ENCODE measurements at regions not wholly inside any gene's neighbourhood (a gene's known extent, or its start where the extent isn't known, plus 50 kb on each side); places are given as distances from the start of the nearest gene placed in this dataset.
"Not testable (repeated sequence)": the region's sequence is repeated elsewhere in the genome, so short reads cannot be mapped to it uniquely, and the experiment has no call there.

DNA sequence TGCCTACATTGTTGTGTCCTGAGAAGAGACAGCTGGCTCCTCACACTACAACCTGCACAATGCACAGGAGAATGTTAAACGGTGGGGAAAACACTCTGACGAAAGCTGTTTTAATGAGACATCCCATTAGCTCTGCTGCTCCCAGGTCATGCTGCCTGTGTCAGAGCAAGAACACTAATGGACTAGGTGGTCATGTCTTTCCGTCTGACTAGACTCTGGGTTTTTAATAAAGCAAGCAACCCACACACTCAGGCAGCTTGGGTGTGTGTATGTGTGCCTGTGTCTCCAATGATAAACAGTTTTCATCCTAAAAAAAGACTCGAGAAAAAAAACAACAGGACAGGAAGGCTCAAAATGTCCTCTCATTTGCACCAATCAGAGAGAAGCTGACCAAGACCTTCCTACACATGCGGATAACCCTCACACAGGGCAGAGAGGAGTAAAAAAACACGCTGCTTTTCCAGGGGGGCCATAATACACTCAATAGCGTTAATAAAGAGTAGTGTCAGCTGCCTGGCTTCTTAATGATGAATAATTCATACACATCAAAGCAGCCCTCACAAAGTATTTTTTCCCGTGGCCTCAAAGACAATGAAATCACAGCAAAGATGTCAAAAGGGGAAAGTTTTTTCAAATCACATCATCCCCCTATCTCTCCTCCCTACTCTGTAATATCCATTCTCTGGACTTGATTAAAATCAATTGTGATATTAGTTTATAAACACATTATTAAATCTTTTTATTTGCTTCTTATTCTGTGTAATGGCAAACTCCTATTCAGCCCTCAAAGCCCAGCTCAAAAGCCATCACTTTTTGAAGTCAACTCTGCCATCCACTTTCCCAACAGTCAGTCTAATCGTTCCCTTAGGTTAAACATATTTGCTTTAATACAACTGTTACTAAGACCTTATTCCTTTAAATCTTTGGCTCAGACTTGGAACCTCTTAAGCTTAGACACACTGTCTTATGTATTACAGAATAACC, 244.2 kb upstream of the CDH11 start:
- Histone ChIP-seq H3K4me3 (no peak overlapping the region), H3K4me1 (ENCODE audit: low read depth) (no peaks in the 10 kb centered on the region), H3K36me3 (ENCODE audit: low read depth) (no peaks in the 10 kb centered on the region), H3K9me3 (no peaks in the 10 kb centered on the region)
- DNase-seq (no peak), ATAC-seq (no peak)
- intact Hi-C loops (cut with DNase I, micrococcal nuclease): no loop called here
- TF ChIP-seq, protein P1, sequence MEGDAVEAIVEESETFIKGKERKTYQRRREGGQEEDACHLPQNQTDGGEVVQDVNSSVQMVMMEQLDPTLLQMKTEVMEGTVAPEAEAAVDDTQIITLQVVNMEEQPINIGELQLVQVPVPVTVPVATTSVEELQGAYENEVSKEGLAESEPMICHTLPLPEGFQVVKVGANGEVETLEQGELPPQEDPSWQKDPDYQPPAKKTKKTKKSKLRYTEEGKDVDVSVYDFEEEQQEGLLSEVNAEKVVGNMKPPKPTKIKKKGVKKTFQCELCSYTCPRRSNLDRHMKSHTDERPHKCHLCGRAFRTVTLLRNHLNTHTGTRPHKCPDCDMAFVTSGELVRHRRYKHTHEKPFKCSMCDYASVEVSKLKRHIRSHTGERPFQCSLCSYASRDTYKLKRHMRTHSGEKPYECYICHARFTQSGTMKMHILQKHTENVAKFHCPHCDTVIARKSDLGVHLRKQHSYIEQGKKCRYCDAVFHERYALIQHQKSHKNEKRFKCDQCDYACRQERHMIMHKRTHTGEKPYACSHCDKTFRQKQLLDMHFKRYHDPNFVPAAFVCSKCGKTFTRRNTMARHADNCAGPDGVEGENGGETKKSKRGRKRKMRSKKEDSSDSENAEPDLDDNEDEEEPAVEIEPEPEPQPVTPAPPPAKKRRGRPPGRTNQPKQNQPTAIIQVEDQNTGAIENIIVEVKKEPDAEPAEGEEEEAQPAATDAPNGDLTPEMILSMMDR (IDR thresholded peaks at IDR 0.05): no peak

DNA sequence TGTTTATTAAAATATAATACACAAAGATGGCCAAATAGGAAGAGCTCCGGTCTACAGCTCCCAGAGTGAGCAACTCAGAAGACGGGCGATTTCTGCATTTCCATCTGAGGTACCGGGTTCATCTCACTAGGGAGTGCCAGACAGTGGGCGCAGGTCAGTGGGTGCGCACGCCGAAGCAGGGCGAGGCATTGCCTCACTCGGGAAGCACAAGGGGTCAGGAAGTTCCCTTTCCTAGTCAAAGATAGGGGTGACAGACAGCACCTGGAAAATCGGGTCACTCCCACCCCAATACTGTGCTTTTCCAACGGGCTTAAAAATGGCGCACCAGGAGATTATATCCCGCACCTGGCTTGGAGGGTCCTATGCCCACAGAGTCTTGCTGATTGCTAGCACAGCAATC, 234.9 kb upstream of the CDH11 start:
- intact Hi-C loops (cut with DNase I, micrococcal nuclease); ATAC-seq; H3K4me1 ChIP-seq (ENCODE audit: low read depth); H3K9me3 ChIP-seq; H3K36me3 ChIP-seq (ENCODE audit: low read depth); H3K4me3 ChIP-seq; DNase-seq: not testable (repeated sequence)

DNA sequence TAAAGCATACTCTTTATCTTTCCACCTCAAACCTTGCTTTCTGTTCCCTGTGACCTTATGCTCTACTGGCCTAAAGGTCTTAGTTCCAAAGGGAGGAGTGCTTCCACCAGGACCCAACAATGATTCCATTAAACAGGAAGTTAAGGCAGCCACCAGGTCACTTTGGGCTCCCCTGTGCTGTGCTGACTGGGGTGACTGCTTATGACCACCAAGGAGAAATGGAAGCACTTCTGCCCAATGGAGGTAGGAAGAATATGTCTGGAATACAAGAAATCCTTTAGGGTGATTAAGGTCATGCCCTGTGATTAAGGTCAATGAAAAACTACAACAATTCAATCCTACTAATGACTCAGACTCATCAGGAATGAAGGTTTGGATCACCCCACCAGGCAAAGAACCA, 233.8 kb upstream of the CDH11 start:
- H3K4me1 ChIP-seq (ENCODE audit: low read depth): no peaks in the 10 kb centered on the region
- DNase-seq: no peak
- TF ChIP-seq, protein P1 (IDR thresholded peaks at IDR 0.05): no peak
- no peaks in the 10 kb centered on the region for H3K36me3 ChIP-seq (ENCODE audit: low read depth)
- intact Hi-C loops (cut with DNase I, micrococcal nuclease): no loop called here
- peaks cover 4% of the 10 kb centered on the region for H3K9me3 ChIP-seq
- no peak for ATAC-seq
- H3K4me3 ChIP-seq: no peak overlapping the region

DNA sequence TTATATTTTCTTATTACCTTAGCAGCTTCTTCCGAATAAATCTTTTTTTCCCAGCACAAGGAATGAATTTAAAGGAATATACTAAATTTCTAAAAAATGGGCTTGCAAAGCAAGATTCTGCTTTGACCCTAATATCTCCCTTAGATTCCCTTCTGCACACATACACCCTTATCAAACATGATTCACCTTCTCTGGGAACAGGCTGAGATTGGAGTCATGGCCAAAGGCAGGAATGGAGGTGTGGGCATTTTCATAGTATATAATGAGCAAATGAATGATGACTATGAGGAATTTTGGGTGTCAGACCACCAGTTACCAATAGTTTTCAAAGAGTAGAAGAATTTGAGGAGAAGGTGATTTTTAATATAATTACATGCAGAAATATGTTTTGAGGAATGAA, 231.3 kb upstream of the CDH11 start:
- TF ChIP-seq, protein P1 (IDR thresholded peaks at IDR 0.05): no peak
- Histone ChIP-seq H3K4me1 (ENCODE audit: low read depth) (no peaks in the 10 kb centered on the region), H3K9me3 (peaks cover 4% of the 10 kb centered on the region), H3K36me3 (ENCODE audit: low read depth) (no peaks in the 10 kb centered on the region), H3K4me3 (no peak overlapping the region)
- no peak for DNase-seq
- intact Hi-C loops (cut with DNase I, micrococcal nuclease): no loop called here
- no peak for ATAC-seq

DNA sequence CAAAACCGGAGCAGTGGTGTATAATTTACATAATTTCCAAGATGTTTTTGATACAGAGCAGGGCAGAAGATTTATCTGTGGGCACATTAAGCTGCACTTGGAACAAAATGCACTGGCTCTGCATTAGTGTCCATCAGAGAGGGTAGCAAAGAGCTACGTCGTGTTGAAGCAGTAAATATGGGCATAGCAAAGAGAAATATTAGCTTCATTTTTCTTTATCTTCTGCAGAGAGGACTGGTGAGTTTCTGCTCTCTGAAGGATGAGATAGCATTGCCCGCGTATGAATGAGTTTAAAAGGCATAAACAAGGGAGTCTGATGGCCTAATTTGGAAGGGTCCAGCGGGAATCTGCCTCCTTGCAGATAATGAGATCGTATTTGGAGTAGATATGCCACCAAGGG, 227.8 kb upstream of the CDH11 start:
- DNase-seq: no peak
- intact Hi-C loops (cut with DNase I, micrococcal nuclease): no loop called here
- ATAC-seq: no peak

DNA sequence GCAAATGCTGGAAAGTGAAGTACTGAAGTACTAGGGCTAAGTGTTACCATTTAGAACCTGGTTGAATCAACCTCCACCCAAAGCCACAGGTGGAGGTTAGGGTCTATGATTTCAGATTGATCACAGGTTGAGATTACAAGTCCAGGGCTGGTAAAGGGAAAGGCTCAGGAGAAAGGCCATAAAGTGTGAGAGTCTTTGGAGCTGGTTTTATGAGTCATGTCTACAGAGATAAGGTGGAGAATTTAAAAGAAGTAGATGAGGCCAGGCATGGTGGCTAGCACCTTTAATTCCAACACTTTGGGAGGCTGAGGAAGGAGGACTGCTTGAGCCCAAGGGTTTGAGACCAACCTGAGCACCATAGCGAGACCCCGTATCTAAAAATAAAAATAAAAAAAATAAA, 221.7 kb upstream of the CDH11 start:
- no peak for DNase-seq
- no peaks in the 10 kb centered on the region for H3K36me3 ChIP-seq (ENCODE audit: low read depth)
- no peak for ATAC-seq
- TF ChIP-seq, protein P1 (IDR thresholded peaks at IDR 0.05): no peak
- no peak overlapping the region for H3K4me3 ChIP-seq
- no peaks in the 10 kb centered on the region for H3K9me3 ChIP-seq
- H3K4me1 ChIP-seq (ENCODE audit: low read depth): no peaks in the 10 kb centered on the region
- intact Hi-C loops (cut with DNase I, micrococcal nuclease): no loop called here

More for the DNA sequence above, 227.8 kb upstream of the CDH11 start:
- no peaks in the 10 kb centered on the region for H3K4me1 ChIP-seq (ENCODE audit: low read depth)
- TF ChIP-seq, protein P1 (IDR thresholded peaks at IDR 0.05): no peak
- H3K4me3 ChIP-seq: no peak overlapping the region
- no peaks in the 10 kb centered on the region for H3K36me3 ChIP-seq (ENCODE audit: low read depth)
- H3K9me3 ChIP-seq: no peaks in the 10 kb centered on the region
